ENCODE measurements at regions not wholly inside any gene's neighbourhood (a gene's known extent, or its start where the extent isn't known, plus 50 kb on each side); places are given as distances from the start of the nearest gene placed in this dataset.

GRCh38 chrX:5648941-5649568 is 579.6 kb downstream of the NLGN4X start:
- no peak overlapping the region for H3K27ac ChIP-seq (ENCODE audit: insufficient read depth, low read depth, low read length)
- no TSS peak for BruUV-seq (replicated peaks)
- intact Hi-C loops (cut with micrococcal nuclease) (no loop called here), dilution Hi-C loops (cut with MboI; ENCODE audit: extremely low pct_ligation_motif_present, low sequenced_read_pairs) (no loop called here)
- CTCF ChIA-PET, result no interaction called here
- no peaks in the 10 kb centered on the region for H3K9me1 ChIP-seq (replicated peaks; ENCODE audit: control insufficient read depth, extremely low read depth, insufficient read depth, low read length)
- H4K20me1 ChIP-seq (replicated peaks; ENCODE audit: control insufficient read depth, extremely low read depth, insufficient read depth, low read length), result no peaks in the 10 kb centered on the region
- FAIRE-seq (no peak), DNase-seq (ENCODE audit: low read depth, low spot score) (no peak)
- H3K4me1 ChIP-seq (ENCODE audit: control insufficient read depth, extremely low read depth, insufficient read depth, low read length), result no peaks in the 10 kb centered on the region
- H3K36me3 ChIP-seq (ENCODE audit: control insufficient read depth in 2 of 2, extremely low read depth in 1 of 2, insufficient read depth in 2 of 2, low read length in 2 of 2), result no peaks in the 10 kb centered on the region
- no peak overlapping the region for H2AFZ ChIP-seq (ENCODE audit: low read depth, low read length)
- POLR2A ChIA-PET, result no interaction called here
- H3K9me3 ChIP-seq (replicated peaks; ENCODE audit: control insufficient read depth, insufficient read depth, low read length), result no peaks in the 10 kb centered on the region
- H3K4me2 ChIP-seq (ENCODE audit: insufficient read depth, low read length), result no peak overlapping the region
- H3K27me3 ChIP-seq (ENCODE audit: control insufficient read depth in 2 of 2, insufficient read depth in 2 of 2, low read length in 2 of 2), result no peaks in the 10 kb centered on the region
- H3K4me3 ChIP-seq (replicated peaks in 1 of 3; ENCODE audit: insufficient read depth in 1 of 3, low read depth in 1 of 3, low read length in 3 of 3), result no peak overlapping the region
- TF ChIP-seq CTCF (IDR thresholded peaks at IDR 0.05; ENCODE audit: extremely low read depth in 1 of 2, insufficient read depth in 1 of 2, low read depth in 1 of 2, low read length in 2 of 2), result no peak
- TF ChIP-seq POLR2A (IDR thresholded peaks at IDR 0.05; ENCODE audit: low read depth, low read length), result no peak
- no peak for TF ChIP-seq FOS (IDR thresholded peaks at IDR 0.05; ENCODE audit: borderline replicate concordance, insufficient read depth, low read length)
- TF ChIP-seq EZH2 (IDR thresholded peaks at IDR 0.05; ENCODE audit: borderline replicate concordance, low read depth, low read length, severe bottlenecking), result no peak
- TF ChIP-seq JUN (IDR thresholded peaks at IDR 0.05; ENCODE audit: borderline replicate concordance, insufficient read depth, insufficient read length, low read depth), result no peak
- no peak for TF ChIP-seq POLR2AphosphoS5 (IDR thresholded peaks at IDR 0.05; ENCODE audit: insufficient read depth, low read depth, low read length)
- no peak for TF ChIP-seq MYC (IDR thresholded peaks at IDR 0.05; ENCODE audit: low read depth, low read length)
- no peak for TF ChIP-seq MAX (IDR thresholded peaks at IDR 0.05; ENCODE audit: insufficient read depth, insufficient read length)
- no peak for TF ChIP-seq GATA2 (IDR thresholded peaks at IDR 0.05; ENCODE audit: insufficient read depth, insufficient read length, low read depth, low read length)
- no peak overlapping the region for H3K9ac ChIP-seq (replicated peaks; ENCODE audit: extremely low read depth, insufficient read depth, low read length)
- no peaks in the 10 kb centered on the region for H3K79me2 ChIP-seq (ENCODE audit: control insufficient read depth, insufficient read depth, low read length)
